Natural killer cell (primary cell): ENCODE measurements at regions not wholly inside any gene's neighbourhood (a gene's known extent, or its start where the extent isn't known, plus 50 kb on each side); places are given as distances from the start of the nearest gene placed in this dataset.

Source experiments
- ATAC-seq, 3 donors: fragments of 150-1000 bp in 2 of 3; fragments of 200-7000 bp in 1 of 3; cut with Tn5 transposase; 1 replicate in 1 of 3; 2 replicates in 2 of 3; pipeline ENCODE4 v1.10.0; 2021; ENCODE audit warnings: mild to moderate bottlenecking in 2 of 3, moderate library complexity in 2 of 3
- DNase-seq, 2 donors: peaks; one replicate each; pipeline versions ENCODE4 v3.0.0 to v3.0.0-alpha.2; 2013 to 2021; ENCODE audit warnings: mixed read lengths in 1 of 2
- H3K27ac ChIP-seq: one replicate; pipeline ENCODE4 v1.5.1; 2013; ENCODE audit warnings: mild to moderate bottlenecking, low read length
- H3K27me3 ChIP-seq: one replicate; pipeline ENCODE4 v1.6.1; 2013; ENCODE audit warnings: low read length; ENCODE audit not compliant: control insufficient read depth, insufficient read depth
- H3K36me3 ChIP-seq: one replicate; pipeline ENCODE4 v1.6.1; 2013; ENCODE audit warnings: low read length; ENCODE audit not compliant: control insufficient read depth, insufficient read depth
- H3K4me1 ChIP-seq: one replicate; pipeline ENCODE4 v1.6.1; 2013; ENCODE audit warnings: low read length; ENCODE audit not compliant: control insufficient read depth, insufficient read depth
- H3K4me3 ChIP-seq: one replicate; pipeline ENCODE4 v1.5.1; 2013; ENCODE audit warnings: low read length
- H3K9me3 ChIP-seq: one replicate; pipeline ENCODE4 v1.6.1; 2013; ENCODE audit warnings: low read length; ENCODE audit not compliant: control insufficient read depth, insufficient read depth
- H3K27ac Mint-ChIP-seq, 2 donors: one replicate each; pipeline ENCODE4 v1.8.0; 2022; ENCODE audit warnings: mild to moderate bottlenecking in 2 of 2, mixed read lengths in 2 of 2, moderate library complexity in 1 of 2
- H3K27me3 Mint-ChIP-seq, 2 donors: one replicate each; pipeline ENCODE4 v1.8.0; 2022; ENCODE audit warnings: low read depth in 2 of 2, mixed read lengths in 2 of 2
- H3K36me3 Mint-ChIP-seq: one replicate; pipeline ENCODE4 v1.8.0; 2022; ENCODE audit warnings: mixed read lengths
- H3K4me1 Mint-ChIP-seq, 2 donors: one replicate each; pipeline ENCODE4 v1.8.0; 2022; ENCODE audit warnings: mixed read lengths in 2 of 2
- H3K4me3 Mint-ChIP-seq: one replicate; pipeline ENCODE4 v1.8.0; 2022; ENCODE audit warnings: mild to moderate bottlenecking, moderate library complexity, mixed read lengths
- H3K9me3 Mint-ChIP-seq, 2 donors: one replicate each; pipeline ENCODE4 v1.8.0; 2022; ENCODE audit warnings: mixed read lengths in 2 of 2
- CTCF ChIP-seq: fragments of 200-600 bp; IDR thresholded peaks from one replicate; pipeline ENCODE4 v1.8.0; 2022; ENCODE audit warnings: antibody characterized with exemption
- WGBS: methylation state at CpG from one replicate; pipeline ENCODE4 v1.1.7; 2013; ENCODE audit warnings: missing lambda C conversion rate; ENCODE audit not compliant: insufficient coverage; 5-methylcytosine and 5-hydroxymethylcytosine counted together
- intact Hi-C: fragments of 100-400 bp; cut with micrococcal nuclease; formaldehyde crosslinking; loops from one replicate; pipeline ENCODE4 v1.14.2; 2022

GRCh38 chr1:103344930-103345329, 180.6 kb upstream of the RNPC3 start:
- Histone ChIP-seq H3K27me3 (no peaks in the 10 kb centered on the region), H3K4me1 (no peaks in the 10 kb centered on the region), H3K36me3 (no peaks in the 10 kb centered on the region), H3K4me3 (no peak overlapping the region), H3K27ac (no peak overlapping the region), H3K9me3 (no peaks in the 10 kb centered on the region)
- 87% methylated on average over 3 of the region's 3 CpGs for WGBS
- Mint-ChIP-seq H3K27me3 (no peaks in the 10 kb centered on the region), H3K27ac (no peak overlapping the region), H3K9me3 (peaks cover 16 to 18% of the 10 kb centered on the region in 2 donors), H3K4me3 (no peak overlapping the region), H3K4me1 (no peaks in the 10 kb centered on the region), H3K36me3 (peaks cover 6% of the 10 kb centered on the region)
- intact Hi-C loops, result no loop called here
- no peak for ATAC-seq
- no peak for DNase-seq
- TF ChIP-seq CTCF, result no peak

- no peak overlapping the region for H3K27ac ChIP-seq
- WGBS, result 71% methylated on average over 1 of the region's 2 CpGs
- no peaks in the 10 kb centered on the region for H3K36me3 ChIP-seq
- no peaks in the 10 kb centered on the region for H3K27me3 ChIP-seq
- no peak for TF ChIP-seq CTCF
- no peaks in the 10 kb centered on the region for H3K27me3 Mint-ChIP-seq
- DNase-seq, result no peak
- peaks cover 8 to 15% of the 10 kb centered on the region in 2 donors for H3K9me3 Mint-ChIP-seq
- no peaks in the 10 kb centered on the region for H3K4me1 ChIP-seq
- no peak overlapping the region for H3K4me3 Mint-ChIP-seq
- H3K27ac Mint-ChIP-seq, result no peak overlapping the region
- intact Hi-C loops, result no loop called here
- no peaks in the 10 kb centered on the region for H3K36me3 Mint-ChIP-seq
- H3K9me3 ChIP-seq, result no peaks in the 10 kb centered on the region
- no peak for ATAC-seq
- H3K4me1 Mint-ChIP-seq, result no peaks in the 10 kb centered on the region
- H3K4me3 ChIP-seq, result no peak overlapping the region
These were observed 184.1 kb upstream of the RNPC3 start for GRCh38 chr1:103341377-103341880.

GRCh38 chr1:103337779-103338178, 187.7 kb upstream of the RNPC3 start:
- Histone ChIP-seq H3K9me3 (no peaks in the 10 kb centered on the region), H3K36me3 (no peaks in the 10 kb centered on the region), H3K4me3 (no peak overlapping the region), H3K27me3 (no peaks in the 10 kb centered on the region), H3K4me1 (no peaks in the 10 kb centered on the region), H3K27ac (no peak overlapping the region)
- Mint-ChIP-seq H3K4me1 (no peaks in the 10 kb centered on the region), H3K27ac (no peak overlapping the region), H3K9me3 (peaks cover 6 to 14% of the 10 kb centered on the region in 2 donors), H3K27me3 (no peaks in the 10 kb centered on the region), H3K36me3 (no peaks in the 10 kb centered on the region), H3K4me3 (no peak overlapping the region)
- TF ChIP-seq CTCF, result no peak
- WGBS, result 86% methylated on average over 3 of the region's 4 CpGs
- intact Hi-C loops, result no loop called here
- no peak for ATAC-seq
- DNase-seq, result no peak

- H3K4me3 ChIP-seq, result no peak overlapping the region
- no peaks in the 10 kb centered on the region for H3K4me1 ChIP-seq
- ATAC-seq, result no peak
- Mint-ChIP-seq H3K27ac (no peak overlapping the region), H3K4me3 (no peak overlapping the region), H3K36me3 (no peaks in the 10 kb centered on the region), H3K4me1 (no peaks in the 10 kb centered on the region), H3K27me3 (no peaks in the 10 kb centered on the region), H3K9me3 (peaks cover 5 to 12% of the 10 kb centered on the region in 2 donors)
- H3K36me3 ChIP-seq, result no peaks in the 10 kb centered on the region
- no peak overlapping the region for H3K27ac ChIP-seq
- intact Hi-C loops, result no loop called here
- TF ChIP-seq CTCF, result no peak
- DNase-seq, result no peak
- no CpG with 5 or more reads among the region's 1 CpG for WGBS
- no peaks in the 10 kb centered on the region for H3K9me3 ChIP-seq
- no peaks in the 10 kb centered on the region for H3K27me3 ChIP-seq
These were observed 189.1 kb upstream of the RNPC3 start for GRCh38 chr1:103336408-103336807.
